Activated T-cell treated with anti-CD3 and anti-CD28 coated beads for 24 hours (primary cell): ENCODE measurements at regions not wholly inside any gene's neighbourhood (a gene's known extent, or its start where the extent isn't known, plus 50 kb on each side); places are given as distances from the start of the nearest gene placed in this dataset.
"Not testable (repeated sequence)": the region's sequence is repeated elsewhere in the genome, so short reads cannot be mapped to it uniquely, and the experiment has no call there.

ENCODE experiments used
- DNase-seq: peaks from one replicate; pipeline ENCODE4 v3.0.0-alpha.2; 2020; ENCODE audit warnings: low read depth

DNA sequence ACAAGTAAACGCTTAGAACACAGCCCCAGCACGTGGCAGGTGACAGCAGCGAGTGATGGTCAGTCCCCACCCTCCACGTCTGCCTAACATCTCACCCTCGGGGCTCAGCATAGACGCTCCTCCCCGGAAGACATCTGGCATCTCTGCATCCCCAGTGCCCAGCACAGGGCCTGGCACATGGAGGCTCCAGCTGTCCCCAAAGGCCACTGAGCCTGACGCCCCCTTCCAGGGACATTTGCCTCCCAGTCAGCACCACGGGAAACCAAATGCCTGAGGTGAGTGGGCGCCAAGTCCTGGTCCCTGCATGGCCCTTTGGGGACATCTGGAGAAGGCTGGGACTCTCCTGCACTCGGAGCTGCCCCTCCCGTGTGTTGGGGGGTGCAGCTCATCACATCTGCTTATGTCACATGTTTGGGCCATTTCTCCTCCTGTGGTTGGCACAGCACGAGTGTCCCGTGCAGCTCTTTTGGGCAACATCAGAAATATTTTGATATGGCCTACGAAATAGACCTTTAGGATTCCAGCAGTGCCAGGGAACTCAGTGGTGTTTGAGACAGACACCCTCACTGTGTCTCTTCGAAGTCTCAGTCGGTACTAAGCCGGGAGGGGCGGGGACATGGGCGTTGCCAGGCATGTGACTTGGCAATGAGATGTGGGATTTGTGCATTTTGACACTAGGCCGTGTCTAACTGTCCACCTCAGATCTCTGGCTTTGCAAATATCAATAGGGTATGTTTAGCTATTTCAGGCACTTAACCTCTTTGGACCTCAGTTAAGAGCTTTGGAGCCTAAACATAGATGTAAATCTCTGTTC is 315.0 kb downstream of the PTPRU start:
- no peak for DNase-seq

DNA sequence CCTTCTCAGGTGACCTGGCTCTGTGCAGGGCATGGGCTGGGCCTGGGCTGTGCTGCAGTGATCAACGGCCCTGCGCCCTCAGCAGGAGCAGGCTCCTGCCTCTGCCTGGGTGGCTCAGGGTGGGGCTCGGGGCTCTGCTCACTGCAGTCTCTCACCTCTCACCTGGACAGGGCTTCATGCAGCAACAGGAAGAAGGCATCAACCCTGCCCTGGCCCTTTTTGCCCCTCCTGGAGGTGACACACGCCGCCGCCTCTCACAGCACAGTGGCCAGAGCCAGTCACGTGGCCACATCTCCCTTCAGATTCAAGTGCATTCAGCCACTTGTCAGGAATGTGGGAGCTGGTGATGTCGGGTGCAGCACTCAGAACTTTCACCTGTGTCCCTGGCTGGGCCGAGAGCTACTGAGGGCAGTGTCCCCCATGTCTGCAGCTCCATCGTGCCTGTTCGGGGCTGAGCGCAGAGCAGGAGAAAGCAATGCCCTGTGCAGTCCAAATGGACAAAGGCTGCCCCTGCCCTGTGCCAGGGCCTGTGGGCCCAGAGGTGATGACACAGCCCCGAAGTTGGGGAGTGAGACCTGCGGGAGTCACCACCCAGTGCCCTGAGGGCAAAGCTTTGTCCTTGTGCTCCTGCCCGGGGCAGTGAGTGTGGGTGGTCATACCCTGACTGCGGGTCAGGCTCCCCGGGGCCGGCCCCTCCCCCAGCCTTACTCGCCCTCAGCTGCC is 314.0 kb downstream of the PTPRU start:
- no peak for DNase-seq

DNA sequence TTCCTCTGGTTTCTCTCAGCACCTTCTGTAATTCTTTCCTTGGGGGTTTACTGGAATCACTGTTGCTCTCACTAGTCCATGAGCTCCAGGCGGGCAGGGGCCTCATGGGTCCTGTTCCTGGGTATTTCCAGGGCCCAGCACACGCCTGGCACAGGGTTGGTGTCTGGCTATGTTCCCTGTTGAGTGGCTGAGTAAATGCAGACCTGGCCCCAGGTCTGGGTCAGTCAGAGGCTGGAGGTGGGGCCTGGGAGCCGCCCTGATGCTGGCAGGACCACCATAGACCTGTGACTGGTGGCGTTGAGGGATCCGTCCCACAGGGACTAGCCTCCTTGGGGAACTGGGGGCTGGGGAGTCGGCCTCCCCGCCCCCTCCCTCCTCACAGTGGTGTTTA is 313.4 kb downstream of the PTPRU start:
- not testable (repeated sequence) for DNase-seq

DNA sequence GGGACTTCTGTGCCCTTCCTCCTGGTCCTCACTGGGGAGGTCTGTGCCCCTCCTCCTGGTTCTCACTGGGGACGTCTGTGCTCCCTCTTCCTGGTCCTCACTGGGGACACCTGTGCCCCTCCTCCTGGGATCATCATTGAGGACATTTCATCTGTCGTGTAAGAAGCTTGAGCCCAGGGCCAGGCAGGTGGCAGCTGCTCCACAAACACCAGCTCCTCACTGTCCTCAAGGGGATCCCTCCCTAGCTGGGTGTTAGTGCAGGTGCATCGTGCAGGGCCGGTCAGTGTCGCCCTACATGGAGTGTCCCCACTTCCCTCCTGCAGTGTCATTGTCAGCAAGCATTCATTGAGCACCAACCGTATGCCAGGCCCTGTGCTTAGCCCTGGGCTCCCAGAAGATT is 312.7 kb downstream of the PTPRU start:
- no peak for DNase-seq

DNA sequence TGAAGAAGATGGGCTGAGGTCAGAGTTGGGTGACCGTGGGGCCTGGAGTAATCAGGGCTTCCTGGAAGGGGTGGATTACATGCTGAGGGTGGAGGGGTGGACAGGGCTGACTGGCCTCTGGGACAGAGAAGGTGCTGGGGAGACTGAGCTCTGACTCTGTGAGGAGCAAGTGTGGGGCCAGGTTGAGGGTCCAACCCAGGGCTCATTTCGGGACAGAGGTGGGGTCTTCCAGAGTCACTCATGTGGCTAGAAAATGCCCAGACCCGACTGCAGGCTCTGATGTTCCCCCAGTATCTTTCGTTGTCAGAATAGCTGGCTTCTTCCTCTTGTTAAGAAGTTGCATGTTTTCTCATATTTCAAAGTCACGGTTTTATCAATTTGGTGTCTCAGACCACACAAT is 311.8 kb downstream of the PTPRU start:
- no peak for DNase-seq

DNA sequence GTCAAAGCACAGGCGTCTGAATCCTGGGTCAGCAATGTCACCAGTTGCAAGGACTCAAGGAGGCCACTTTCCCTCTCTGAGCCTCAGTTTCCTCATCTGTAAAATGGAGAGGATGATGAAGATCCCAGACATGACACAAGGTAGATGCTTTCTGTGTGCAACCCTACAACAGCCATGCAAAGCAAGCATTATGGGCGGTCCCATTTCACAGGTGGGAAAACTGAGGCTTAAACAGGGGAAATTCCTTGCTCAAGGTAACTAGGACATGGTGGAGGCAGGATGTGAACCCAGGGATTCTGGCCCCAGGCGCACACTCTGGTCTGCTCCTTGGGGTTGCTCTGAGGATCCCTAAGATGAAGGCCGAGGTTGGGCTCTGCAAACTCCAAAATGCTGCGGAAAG is 311.0 kb downstream of the PTPRU start:
- no peak for DNase-seq

DNA sequence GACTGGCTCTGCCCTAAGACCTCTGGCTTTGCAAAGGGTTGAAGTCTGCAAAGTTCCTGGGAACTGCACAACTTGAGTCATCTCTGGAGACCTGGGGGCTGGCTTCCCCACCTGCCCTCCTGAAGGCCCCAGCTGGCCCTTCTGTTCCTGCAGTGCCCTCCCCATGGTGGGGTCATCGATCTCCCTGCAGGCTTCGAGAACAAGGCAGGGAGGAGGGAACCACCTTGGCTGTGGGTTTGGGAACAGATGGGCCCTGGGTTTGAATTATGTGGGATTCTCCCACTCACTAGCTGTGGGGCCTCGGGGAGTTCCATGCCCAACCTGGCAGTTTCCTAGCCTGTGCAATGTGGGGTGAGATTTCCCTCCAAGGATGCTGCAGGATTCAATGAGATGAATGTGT is 310.2 kb downstream of the PTPRU start:
- DNase-seq: no peak

DNA sequence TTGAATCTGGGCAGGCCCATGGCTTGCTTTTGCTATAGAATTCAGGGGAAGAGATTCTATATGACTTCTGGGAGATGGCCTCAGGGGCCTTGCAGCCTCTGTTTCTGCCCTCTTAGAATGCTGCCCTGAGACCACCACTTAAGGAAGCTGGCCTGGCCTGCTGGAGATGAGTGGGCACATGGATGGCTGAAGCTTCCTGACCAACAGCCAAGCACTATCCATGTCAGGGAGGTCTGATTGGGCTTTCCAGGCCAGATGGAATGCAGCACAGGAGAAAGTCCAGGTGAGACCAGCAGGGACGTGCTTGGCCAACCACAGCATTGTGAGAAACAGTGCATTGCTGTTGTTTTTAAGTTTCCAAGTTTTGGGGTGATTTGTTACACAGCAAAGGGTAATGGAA is 308.1 kb downstream of the PTPRU start:
- DNase-seq: no peak

DNA sequence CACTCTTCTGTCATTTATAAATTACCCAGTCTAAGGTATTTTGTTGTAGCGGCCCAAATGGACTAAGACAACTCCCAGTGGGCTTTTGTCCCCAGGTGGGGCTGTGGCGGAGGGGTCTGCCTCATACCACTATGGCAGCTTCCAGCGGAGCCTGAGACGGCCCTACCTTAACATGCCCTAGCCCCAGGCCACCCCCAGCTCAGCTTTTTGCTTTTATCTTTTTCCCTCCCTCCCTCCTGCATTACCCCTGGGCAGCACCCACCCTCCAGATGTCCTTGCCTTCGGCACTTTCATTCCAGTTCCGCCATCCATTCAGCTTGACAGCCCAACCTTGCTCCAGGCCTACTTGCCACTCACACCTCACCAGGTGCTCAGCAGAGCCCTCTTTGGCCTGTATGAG is 307.3 kb downstream of the PTPRU start:
- DNase-seq: no peak

DNA sequence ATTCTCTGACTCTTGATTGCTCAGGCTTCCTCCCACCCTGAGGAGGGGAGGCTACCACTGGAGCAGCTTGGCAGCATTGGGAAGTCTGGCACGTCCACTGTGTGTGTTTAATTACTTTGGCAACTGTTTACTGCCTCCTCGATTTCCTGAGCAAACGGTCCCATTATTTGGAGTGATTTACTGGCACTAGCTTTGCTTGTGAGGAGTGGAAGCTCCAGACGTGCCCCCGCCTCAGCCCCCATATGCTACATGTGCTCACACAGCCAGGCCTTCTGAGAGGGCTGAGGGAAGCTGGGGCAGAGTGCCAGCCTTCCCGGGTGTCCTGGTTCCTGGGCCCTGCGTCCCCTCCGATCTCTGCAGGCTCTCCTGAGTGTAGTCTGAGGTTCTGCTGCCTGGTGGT is 306.2 kb downstream of the PTPRU start:
- DNase-seq: no peak

DNA sequence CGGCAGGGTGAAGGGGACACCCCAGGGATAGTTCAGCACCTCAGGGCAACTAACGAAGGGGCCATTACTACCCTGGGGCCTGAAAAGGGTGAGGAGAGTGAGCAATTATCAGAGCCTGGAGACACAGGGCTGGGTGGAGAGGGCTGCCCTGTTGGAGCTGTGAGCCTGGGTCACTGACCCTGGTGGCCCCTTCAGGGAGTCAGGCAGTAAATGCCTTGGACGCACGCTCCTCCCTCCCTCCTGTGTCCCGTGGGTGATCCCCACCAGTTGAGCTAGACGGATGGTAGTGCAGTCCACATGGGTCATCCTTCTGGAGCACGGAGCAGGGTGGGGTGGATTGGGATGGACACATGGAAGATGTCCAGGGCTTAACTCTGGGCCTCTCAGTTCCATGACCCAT is 305.3 kb downstream of the PTPRU start:
- DNase-seq: no peak

DNA sequence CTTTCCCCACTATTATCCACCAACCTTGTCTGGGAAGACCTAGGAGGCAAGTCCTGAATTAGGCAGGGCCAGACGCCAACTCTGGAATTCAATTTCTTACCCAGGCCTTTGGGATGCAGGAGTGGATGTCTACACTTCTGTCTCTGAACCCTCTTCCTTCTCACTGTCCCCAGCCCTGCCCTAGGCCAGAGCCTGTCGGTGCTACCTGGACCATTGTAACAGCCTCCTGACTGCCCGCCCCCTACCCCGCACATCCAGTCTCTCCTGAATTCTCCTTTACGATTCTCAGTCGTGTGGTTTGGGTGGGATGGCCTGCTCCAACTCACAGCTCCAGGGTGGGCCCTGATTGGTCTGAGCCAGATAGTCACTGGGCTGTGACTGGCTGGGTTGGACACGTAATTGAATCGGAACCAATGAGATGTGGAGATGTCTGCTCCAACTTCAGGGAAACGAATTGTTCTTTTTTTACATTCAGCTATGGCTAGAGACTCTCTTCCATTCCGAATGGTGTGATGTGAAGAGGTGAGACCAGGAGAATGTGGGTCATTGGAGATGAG is 304.6 kb downstream of the PTPRU start:
- no peak for DNase-seq

DNA sequence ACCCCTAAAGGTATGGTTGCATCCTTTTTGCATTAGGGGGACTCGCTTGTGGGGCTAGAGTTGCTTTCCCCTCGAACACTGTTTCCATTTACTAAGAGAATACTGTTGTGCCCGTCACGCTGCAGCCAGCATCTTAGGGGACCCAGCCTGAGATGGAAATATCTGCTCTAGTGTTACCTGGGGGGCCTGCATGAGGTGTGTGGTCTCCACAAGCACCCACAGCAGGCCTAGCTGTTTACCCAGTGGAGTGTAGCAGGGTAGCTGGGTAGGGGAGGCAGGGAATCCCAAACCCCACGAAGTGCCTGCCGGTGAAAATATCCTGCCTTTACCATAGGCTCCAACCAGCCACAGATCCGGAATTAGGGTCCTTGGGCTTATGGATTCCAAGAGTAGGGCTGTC is 303.6 kb downstream of the PTPRU start:
- no peak for DNase-seq

DNA sequence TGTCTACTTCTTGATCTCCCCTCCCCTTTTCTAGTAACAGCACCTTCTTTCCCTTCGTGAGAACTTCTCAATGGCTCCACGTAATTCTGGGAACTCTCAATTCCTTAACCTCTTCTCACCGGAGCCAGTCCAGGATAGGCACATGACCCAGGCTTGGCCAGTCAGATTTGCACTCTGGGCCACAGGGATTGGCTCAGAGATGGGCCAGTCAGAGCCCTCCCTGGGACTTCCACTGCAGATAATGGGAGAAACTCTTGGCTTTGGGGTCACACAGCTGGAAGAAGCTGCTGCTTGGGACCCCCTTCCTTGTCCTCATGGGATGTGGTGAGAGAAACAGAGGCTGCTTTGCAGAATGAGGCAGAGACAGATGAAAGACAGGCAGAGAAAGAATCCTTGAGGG is 302.3 kb downstream of the PTPRU start:
- no peak for DNase-seq

DNA sequence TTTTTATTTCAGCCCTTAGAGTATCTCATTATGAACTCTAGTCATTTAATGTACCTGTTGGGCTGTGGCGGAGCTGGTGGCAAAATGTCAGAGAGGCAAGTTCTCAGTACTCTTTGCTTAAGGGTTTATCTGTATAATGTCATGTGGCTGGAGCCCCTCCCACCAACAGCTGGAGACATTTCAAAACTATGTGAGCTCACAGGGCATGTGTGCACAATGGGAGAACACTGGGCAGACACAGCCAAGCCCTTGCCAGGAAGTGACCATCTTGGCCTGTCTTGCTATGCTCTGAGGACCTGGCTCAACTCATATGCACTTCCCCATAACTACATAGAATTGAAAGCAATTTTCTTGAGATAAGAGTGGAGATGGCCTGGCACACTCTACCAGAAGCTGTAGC is 296.4 kb downstream of the PTPRU start:
- no peak for DNase-seq

DNA sequence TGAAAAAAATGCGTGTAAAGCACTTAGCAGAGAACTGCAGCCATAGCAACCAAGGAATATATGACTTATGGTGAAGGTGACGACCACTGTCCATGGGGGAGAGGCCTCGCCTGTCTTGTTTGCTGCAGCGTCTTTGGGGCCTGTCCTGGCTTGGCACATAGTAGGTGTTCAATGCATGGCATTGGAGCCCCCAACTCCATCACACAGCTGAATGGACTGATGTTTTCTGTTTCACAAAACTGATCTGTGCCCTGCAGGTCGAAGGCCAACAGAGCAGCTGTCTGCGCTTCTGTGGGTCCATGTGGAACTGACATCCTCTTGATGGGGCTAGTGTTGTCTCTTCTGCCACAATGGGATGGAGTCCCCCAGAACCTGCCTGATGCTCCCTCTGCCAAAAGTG is 296.0 kb downstream of the PTPRU start:
- DNase-seq: no peak

DNA sequence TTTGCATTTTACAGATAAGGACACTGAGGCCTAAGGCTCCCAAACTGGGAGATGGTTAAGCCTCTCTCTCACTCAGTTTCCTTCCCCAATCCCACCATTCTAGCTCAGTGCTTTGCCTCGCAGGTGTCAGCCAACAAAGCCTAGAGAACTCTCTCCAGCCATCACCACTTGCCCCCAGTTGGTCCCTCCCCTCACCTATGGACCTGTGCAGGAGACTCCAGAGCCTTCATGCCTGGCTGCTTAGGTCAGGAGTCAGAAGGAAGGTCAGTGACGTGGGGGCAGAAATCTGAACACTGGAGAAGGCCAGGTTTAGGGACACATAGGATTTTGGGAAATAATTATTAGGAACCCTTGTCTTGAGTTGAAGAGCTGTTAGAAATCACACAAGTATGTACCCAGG is 295.3 kb downstream of the PTPRU start:
- no peak for DNase-seq

DNA sequence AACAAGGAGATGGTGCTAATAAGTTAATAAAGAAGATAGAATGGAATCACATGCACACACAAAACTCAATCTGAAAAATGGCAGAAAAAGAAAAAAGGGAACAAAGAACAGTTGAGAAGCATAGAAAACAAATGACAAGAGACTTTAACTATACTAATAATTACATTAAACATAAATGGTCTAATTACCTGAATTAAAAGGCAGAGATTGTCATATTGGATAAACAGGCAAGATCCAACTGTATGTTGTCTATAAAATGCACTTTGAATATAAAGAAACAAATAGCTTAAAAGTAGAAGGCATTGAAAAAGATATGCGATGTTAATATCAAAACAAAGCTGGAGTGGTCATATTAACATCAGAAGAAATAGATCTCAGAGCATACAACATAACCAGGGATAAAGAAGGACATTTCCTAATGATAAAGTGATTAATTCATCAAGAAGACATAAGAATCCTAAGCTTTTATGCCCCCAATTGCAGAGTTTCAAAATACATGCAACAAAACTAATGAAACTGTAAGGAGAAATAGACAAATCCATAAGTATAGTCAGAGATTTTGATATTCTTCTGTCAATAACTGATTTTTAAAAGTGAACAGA is 293.5 kb downstream of the PTPRU start:
- no peak for DNase-seq

DNA sequence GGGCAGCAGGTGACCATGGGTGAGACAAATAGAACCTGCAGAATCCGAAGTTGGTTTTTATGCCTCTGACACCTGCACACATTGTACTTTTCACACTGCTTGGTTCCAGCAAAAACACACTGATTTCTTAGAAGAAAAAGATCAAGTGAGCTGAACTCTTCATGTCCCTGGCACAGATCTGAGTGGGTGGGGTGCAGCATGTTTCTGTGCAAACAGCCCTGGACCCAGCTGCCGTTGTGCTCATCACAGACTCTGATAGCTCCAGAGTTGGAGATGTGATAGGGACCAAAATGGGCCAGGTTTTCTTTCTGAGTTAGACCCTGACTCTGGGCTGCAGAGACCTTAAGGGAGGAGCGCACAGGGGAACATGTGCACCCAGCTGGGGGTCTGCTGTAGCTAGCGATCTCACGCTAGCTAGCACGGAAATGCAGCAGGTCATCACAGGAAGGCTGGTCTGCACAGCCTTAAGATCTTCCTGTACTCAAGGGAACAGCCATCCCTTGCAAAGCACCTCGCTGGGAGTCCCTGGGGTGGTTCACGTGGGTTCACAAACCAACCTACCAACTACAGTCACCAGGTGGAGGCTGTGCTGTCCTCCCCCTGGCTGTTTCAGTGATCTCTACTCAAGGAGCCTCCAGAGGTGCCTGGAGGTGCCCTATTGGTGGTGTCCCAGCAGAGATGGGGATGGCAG is 291.1 kb downstream of the PTPRU start:
- DNase-seq: no peak

DNA sequence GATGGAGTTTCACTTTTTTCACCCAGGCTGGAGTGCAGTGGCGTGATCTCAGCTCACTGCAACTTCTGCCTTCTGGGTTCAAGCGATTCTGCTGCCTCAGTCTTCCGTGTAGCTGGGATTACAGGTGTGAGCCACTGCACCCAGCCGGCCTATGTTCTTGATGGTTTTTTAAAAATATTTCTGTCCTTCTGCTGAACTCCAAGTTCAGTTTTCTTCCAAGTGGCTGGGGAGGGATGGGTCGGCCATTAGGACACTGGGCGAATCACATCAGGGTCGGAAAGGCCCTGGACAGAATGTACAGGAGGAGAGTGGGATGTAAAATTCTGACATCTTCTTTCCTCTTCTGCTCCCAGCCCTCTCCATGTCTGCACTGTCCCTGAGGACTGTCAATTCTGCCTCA is 289.6 kb downstream of the PTPRU start:
- no peak for DNase-seq

DNA sequence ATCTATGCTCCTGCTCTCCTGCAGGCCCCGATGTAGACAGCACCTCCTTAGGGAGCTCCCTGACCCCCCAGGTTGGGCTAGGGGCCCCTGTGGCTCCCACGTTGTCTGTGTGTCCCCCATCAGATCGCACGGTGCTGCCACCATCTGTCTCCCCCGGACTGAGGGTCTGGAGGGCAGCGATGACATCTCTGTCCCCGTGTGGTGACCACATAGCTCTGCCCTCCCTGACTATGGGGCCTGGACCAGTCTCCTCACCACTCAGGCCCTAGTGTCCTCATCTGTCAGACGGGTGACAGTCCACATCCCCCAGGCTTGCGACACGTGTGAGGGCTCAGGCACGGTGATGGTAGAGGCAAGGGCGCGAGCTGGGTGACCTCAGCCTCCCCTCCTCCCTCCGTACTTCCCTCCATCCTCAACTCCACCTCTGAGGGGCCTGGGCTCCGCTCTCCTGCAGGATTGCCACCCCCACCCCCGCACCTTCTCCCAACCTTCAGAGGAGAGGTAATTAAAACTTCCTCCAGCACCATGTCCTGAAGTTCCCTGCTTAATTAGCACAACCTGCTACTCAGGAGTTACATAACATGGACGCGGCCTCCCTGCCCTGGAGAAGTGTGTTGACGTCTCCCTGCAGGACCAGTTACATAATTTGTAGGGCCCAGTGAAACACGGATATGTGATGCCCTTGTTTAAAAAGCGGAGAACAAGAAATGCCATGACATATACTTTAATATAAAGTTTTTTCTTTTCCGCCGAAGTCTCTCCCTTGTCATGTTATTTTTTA is 288.2 kb downstream of the PTPRU start:
- DNase-seq: no peak

DNA sequence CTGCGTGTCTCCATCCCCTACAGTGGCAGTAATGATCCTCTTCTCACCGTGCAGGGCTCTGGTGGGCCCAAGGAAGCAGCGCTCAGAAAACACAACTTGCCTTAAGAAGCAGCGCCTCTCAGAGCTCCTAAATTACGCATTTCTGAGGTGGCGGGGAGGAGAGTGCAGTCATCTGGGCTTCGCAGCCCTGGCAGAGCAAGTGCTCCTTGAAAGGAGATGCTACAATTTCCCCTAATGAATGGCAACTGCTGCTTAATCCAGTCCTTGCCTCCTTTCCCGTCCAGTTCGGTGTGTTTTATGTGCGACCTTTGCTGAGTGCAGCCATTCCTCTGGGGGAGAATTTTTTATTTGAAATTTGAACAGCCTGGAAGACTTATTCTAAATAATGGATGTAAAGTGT is 287.3 kb downstream of the PTPRU start:
- DNase-seq: no peak
